ENCODE measurements at regions not wholly inside any gene's neighbourhood (a gene's known extent, or its start where the extent isn't known, plus 50 kb on each side); places are given as distances from the start of the nearest gene placed in this dataset.

DNA sequence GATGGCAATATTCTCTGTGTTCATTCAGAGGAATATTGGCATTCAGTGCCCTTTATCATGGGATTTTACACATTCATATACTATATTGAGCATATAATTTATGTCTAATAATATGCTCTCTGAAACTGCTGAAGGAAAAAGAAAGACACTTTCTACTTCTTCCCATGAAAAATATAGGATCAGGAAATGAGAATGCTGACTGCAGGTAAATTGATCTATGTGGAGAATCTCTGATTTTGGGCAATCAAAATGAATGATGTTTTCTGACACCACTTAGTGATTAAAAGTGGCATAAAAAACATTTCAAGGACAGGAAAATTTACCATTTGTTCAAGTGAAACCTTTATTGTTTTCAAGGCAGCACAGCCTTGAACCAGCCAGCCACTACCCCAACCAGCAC is 260.1 kb upstream of the STXBP5 start:
- no peak for TF ChIP-seq GABPA (IDR thresholded peaks at IDR 0.05 in 1 of 2, conservative IDR thresholded peaks at IDR 0.05 in 1 of 2)
- TF ChIP-seq, protein P1, sequence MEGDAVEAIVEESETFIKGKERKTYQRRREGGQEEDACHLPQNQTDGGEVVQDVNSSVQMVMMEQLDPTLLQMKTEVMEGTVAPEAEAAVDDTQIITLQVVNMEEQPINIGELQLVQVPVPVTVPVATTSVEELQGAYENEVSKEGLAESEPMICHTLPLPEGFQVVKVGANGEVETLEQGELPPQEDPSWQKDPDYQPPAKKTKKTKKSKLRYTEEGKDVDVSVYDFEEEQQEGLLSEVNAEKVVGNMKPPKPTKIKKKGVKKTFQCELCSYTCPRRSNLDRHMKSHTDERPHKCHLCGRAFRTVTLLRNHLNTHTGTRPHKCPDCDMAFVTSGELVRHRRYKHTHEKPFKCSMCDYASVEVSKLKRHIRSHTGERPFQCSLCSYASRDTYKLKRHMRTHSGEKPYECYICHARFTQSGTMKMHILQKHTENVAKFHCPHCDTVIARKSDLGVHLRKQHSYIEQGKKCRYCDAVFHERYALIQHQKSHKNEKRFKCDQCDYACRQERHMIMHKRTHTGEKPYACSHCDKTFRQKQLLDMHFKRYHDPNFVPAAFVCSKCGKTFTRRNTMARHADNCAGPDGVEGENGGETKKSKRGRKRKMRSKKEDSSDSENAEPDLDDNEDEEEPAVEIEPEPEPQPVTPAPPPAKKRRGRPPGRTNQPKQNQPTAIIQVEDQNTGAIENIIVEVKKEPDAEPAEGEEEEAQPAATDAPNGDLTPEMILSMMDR (IDR thresholded peaks at IDR 0.05; ENCODE audit: low read depth, low read length, missing input control): no peak
- TF ChIP-seq FOXA2 (IDR thresholded peaks at IDR 0.05): no peak
- TF ChIP-seq RXRA (IDR thresholded peaks at IDR 0.05): no peak
- no peak for TF ChIP-seq TAF1 (conservative IDR thresholded peaks at IDR 0.05)
- TF ChIP-seq, protein P2, sequence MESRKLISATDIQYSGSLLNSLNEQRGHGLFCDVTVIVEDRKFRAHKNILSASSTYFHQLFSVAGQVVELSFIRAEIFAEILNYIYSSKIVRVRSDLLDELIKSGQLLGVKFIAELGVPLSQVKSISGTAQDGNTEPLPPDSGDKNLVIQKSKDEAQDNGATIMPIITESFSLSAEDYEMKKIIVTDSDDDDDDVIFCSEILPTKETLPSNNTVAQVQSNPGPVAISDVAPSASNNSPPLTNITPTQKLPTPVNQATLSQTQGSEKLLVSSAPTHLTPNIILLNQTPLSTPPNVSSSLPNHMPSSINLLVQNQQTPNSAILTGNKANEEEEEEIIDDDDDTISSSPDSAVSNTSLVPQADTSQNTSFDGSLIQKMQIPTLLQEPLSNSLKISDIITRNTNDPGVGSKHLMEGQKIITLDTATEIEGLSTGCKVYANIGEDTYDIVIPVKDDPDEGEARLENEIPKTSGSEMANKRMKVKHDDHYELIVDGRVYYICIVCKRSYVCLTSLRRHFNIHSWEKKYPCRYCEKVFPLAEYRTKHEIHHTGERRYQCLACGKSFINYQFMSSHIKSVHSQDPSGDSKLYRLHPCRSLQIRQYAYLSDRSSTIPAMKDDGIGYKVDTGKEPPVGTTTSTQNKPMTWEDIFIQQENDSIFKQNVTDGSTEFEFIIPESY (IDR thresholded peaks at IDR 0.05): no peak
- TF ChIP-seq SP1 (IDR thresholded peaks at IDR 0.05): no peak
- TF ChIP-seq JUND (IDR thresholded peaks at IDR 0.05): no peak
- no peak for TF ChIP-seq MAX (IDR thresholded peaks at IDR 0.05)
- no peak for TF ChIP-seq REST (IDR thresholded peaks at IDR 0.05)
- TF ChIP-seq, protein P3, sequence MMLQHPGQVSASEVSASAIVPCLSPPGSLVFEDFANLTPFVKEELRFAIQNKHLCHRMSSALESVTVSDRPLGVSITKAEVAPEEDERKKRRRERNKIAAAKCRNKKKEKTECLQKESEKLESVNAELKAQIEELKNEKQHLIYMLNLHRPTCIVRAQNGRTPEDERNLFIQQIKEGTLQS (IDR thresholded peaks at IDR 0.05): no peak
- no peak for TF ChIP-seq RAD21 (IDR thresholded peaks at IDR 0.05)
- TF ChIP-seq YY1 (IDR thresholded peaks at IDR 0.05): no peak
